Pancreas (tissue), 10 donors: ENCODE measurements at regions not wholly inside any gene's neighbourhood (a gene's known extent, or its start where the extent isn't known, plus 50 kb on each side); places are given as distances from the start of the nearest gene placed in this dataset.

ENCODE experiments used
- ATAC-seq, 4 donors: fragments of 200-7000 bp; cut with Tn5 transposase; one replicate each; pipeline versions ENCODE4 v1.8.0 to v1.9.1; 2020; ENCODE audit warnings: mild to moderate bottlenecking in 4 of 4, moderate library complexity in 4 of 4
- DNase-seq, 6 donors: peaks; one replicate each; pipeline ENCODE4 v3.0.0-alpha.2; 2020
- FAIRE-seq: peaks from 2 replicates; lab custom pipeline; 2012; peaks lifted over from hg19 to GRCh38; lab: Jason Lieb, UNC
- H3K27ac ChIP-seq, 4 donors: fragments of 200-600 bp; sonication (generic); 1 replicate in 3 of 4; 2 replicates in 1 of 4; pipeline versions ENCODE4 v1.5.0 to v1.8.0; 2020
- H3K27me3 ChIP-seq, 4 donors: fragments of 200-600 bp; one replicate each; pipeline ENCODE4 v1.8.0; 2021
- H3K36me3 ChIP-seq, 3 donors: fragments of 200-600 bp; sonication (generic) in 1 of 3; one replicate each; pipeline versions ENCODE4 v1.5.0 to v1.8.0; 2020 to 2021
- H3K4me1 ChIP-seq, 3 donors: fragments of 200-600 bp; one replicate each; pipeline ENCODE4 v1.8.0; 2021
- H3K4me3 ChIP-seq, 4 donors: fragments of 200-600 bp; sonication (generic) in 2 of 4; one replicate each; pipeline versions ENCODE4 v1.5.0 to v1.8.0; 2020 to 2021
- H3K9me3 ChIP-seq, 4 donors: fragments of 200-600 bp; one replicate each; pipeline ENCODE4 v1.8.0; 2021
- CTCF ChIP-seq, 4 donors: fragments of 200-600 bp; sonication (generic) in 3 of 4; IDR thresholded peaks; one replicate each; pipeline versions ENCODE4 v1.5.0 to v1.8.0; 2021; ENCODE audit warnings: antibody characterized with exemption in 4 of 4
- WGBS, 2 donors: extraction: QIAGEN DNeasy Blood & Tissue Kit; methylation state at CpG; one replicate each; pipeline ENCODE4 v1.1.7; 2013; 5-methylcytosine and 5-hydroxymethylcytosine counted together
- intact Hi-C, 3 donors: fragments of 100-400 bp; cut with DNase I; formaldehyde crosslinking; loops; one replicate each; pipeline versions ENCODE4 v1.11.1 to v1.14.2; 2022
- donor health status: healthy with polysubstance abuse.
- donor health status: DM: no; HTN: no; CAD: no; lungs with moderate emphysema.
- donor health status: DM: no; HTN: no; CAD: no.
- donor health status: control.
- donor health status: control.
- donor health status: Bipolar disorder and iron deficiency.
- donor health status: DM: yes; HTN: yes; CAD: no.
- donor health status: DM: no; HTN: no; CAD: no.
- donor health status: DM: no; HTN: no; CAD: no.
- donor health status: DM: yes; HTN: yes; CAD: no.

- no peak overlapping the region for H3K27ac ChIP-seq
- no peak overlapping the region for H3K4me3 ChIP-seq
- no peak for ATAC-seq
- H3K27me3 ChIP-seq: no peaks in the 10 kb centered on the region
- intact Hi-C loops: no loop called here
- no peak for FAIRE-seq
- DNase-seq: no peak
- no peaks in the 10 kb centered on the region for H3K9me3 ChIP-seq
- no peak for TF ChIP-seq CTCF (IDR thresholded peaks at IDR 0.05)
- H3K36me3 ChIP-seq: no peaks in the 10 kb centered on the region
- H3K4me1 ChIP-seq: peaks cover 0 to 7% (median 0%) of the 10 kb centered on the region in 3 donors
- whole genome bisulfite sequencing, 2 donors: 57 to 69% methylated on average over 1 of the region's 1 CpG
Measured at GRCh38 chr1:193309936-193310475, 123.6 kb upstream of the B3GALT2 start.

- Histone ChIP-seq H3K9me3 (no peaks in the 10 kb centered on the region), H3K27ac (no peak overlapping the region), H3K36me3 (no peaks in the 10 kb centered on the region), H3K27me3 (no peaks in the 10 kb centered on the region), H3K4me3 (no peak overlapping the region), H3K4me1 (peaks cover 0 to 7% (median 0%) of the 10 kb centered on the region in 3 donors)
- intact Hi-C loops: no loop called here
- ATAC-seq (no peak), DNase-seq (no peak), FAIRE-seq (no peak)
- WGBS, 2 donors: 68 to 90% methylated on average over 1 of the region's 1 CpG
- no peak for TF ChIP-seq CTCF (IDR thresholded peaks at IDR 0.05)
Measured at GRCh38 chr1:193308438-193308837, 122.0 kb upstream of the B3GALT2 start.

GRCh38 chr1:193306430-193306829 is 120.0 kb upstream of the B3GALT2 start:
- ATAC-seq (no peak), DNase-seq (no peak), FAIRE-seq (no peak)
- H3K4me3 ChIP-seq: no peak overlapping the region
- H3K4me1 ChIP-seq: peaks cover 0 to 7% (median 0%) of the 10 kb centered on the region in 3 donors
- WGBS, 2 donors: 72 to 79% methylated on average over 2 of the region's 2 CpGs
- H3K27me3 ChIP-seq: no peaks in the 10 kb centered on the region
- H3K36me3 ChIP-seq: no peaks in the 10 kb centered on the region
- no peak for TF ChIP-seq CTCF (IDR thresholded peaks at IDR 0.05)
- H3K27ac ChIP-seq: no peak overlapping the region
- intact Hi-C loops: no loop called here
- no peaks in the 10 kb centered on the region for H3K9me3 ChIP-seq
